ENCODE measurements at regions not wholly inside any gene's neighbourhood (a gene's known extent, or its start where the extent isn't known, plus 50 kb on each side); places are given as distances from the start of the nearest gene placed in this dataset.
A peak's percentile ranks its signal among the peaks of the same experiment; 100 is the strongest.

GRCh38 chr12:66984077-66984476 lies 285.1 kb upstream of the CAND1 start:
- H3K4me3 ChIP-seq, result no peak overlapping the region
- intact Hi-C loops (cut with DNase I), result no loop called here
- ATAC-seq (no peak), FAIRE-seq (no peak), DNase-seq (no peak)
- TF ChIP-seq CTCF (IDR thresholded peaks at IDR 0.05), result no peak
- H3K36me3 ChIP-seq, result no peaks in the 10 kb centered on the region
- 89 to 97% methylated on average over 2 of the region's 2 CpGs for WGBS, 2 donors
- no peaks in the 10 kb centered on the region for H3K4me1 ChIP-seq
- no peaks in the 10 kb centered on the region for H3K9me3 ChIP-seq
- H3K27me3 ChIP-seq, result no peaks in the 10 kb centered on the region
- no peak overlapping the region for H3K27ac ChIP-seq

- DNase-seq (peak in 2 of 6 donors; percentile 19 to 20), ATAC-seq (peak in 1 of 4 donors; percentile 14), FAIRE-seq (no peak)
- Histone ChIP-seq H3K4me1 (no peaks in the 10 kb centered on the region), H3K9me3 (no peaks in the 10 kb centered on the region), H3K27me3 (no peaks in the 10 kb centered on the region), H3K36me3 (no peaks in the 10 kb centered on the region), H3K4me3 (no peak overlapping the region), H3K27ac (no peak overlapping the region)
- 54 to 55% methylated on average over 3 of the region's 3 CpGs for WGBS, 2 donors
- TF ChIP-seq CTCF (IDR thresholded peaks at IDR 0.05), result no peak
- intact Hi-C loops (cut with DNase I), result no loop called here
Measured at GRCh38 chr12:66984962-66985361, 284.2 kb upstream of the CAND1 start.

GRCh38 chr12:66999141-66999540 lies 270.0 kb upstream of the CAND1 start:
- WGBS, 2 donors, result 91 to 98% methylated on average over 1 of the region's 1 CpG
- Histone ChIP-seq H3K9me3 (no peaks in the 10 kb centered on the region), H3K4me3 (no peak overlapping the region), H3K27me3 (no peaks in the 10 kb centered on the region), H3K4me1 (no peaks in the 10 kb centered on the region), H3K36me3 (no peaks in the 10 kb centered on the region), H3K27ac (no peak overlapping the region)
- no peak for ATAC-seq
- no peak for TF ChIP-seq CTCF (IDR thresholded peaks at IDR 0.05)
- no peak for FAIRE-seq
- DNase-seq, result no peak
- intact Hi-C loops (cut with DNase I), result no loop called here

GRCh38 chr12:67001251-67001650 lies 267.9 kb upstream of the CAND1 start:
- no peak for ATAC-seq
- Histone ChIP-seq H3K4me1 (no peaks in the 10 kb centered on the region), H3K9me3 (no peaks in the 10 kb centered on the region), H3K27ac (no peak overlapping the region), H3K36me3 (no peaks in the 10 kb centered on the region), H3K4me3 (no peak overlapping the region), H3K27me3 (no peaks in the 10 kb centered on the region)
- no peak for DNase-seq
- FAIRE-seq, result no peak
- TF ChIP-seq CTCF (IDR thresholded peaks at IDR 0.05), result no peak
- intact Hi-C loops (cut with DNase I), result no loop called here
- WGBS, 2 donors, result 74 to 77% methylated on average over 2 of the region's 2 CpGs

GRCh38 chr12:67002720-67003119 lies 266.4 kb upstream of the CAND1 start:
- FAIRE-seq (no peak), ATAC-seq (peak in 2 of 4 donors; percentile 22 to 32), DNase-seq (no peak)
- H3K27ac ChIP-seq, result no peak overlapping the region
- H3K36me3 ChIP-seq, result no peaks in the 10 kb centered on the region
- H3K4me3 ChIP-seq, result no peak overlapping the region
- H3K9me3 ChIP-seq, result no peaks in the 10 kb centered on the region
- TF ChIP-seq CTCF (IDR thresholded peaks at IDR 0.05), result no peak
- WGBS, 2 donors, result 60 to 72% methylated on average over 2 of the region's 2 CpGs
- no peaks in the 10 kb centered on the region for H3K4me1 ChIP-seq
- no peaks in the 10 kb centered on the region for H3K27me3 ChIP-seq
- intact Hi-C loops (cut with DNase I), result no loop called here
